Gastrocnemius medialis (tissue), 4 donors: ENCODE measurements at regions not wholly inside any gene's neighbourhood (a gene's known extent, or its start where the extent isn't known, plus 50 kb on each side); places are given as distances from the start of the nearest gene placed in this dataset.

Experiments used
- CTCF ChIP-seq, 5 experiments: fragments of 450-650 bp in 3 of 5; fragments of 200-600 bp in 2 of 5; sonication (generic) in 2 of 5; IDR thresholded peaks in 4 of 5; conservative IDR thresholded peaks in 1 of 5; 1 replicate in 4 of 5; 2 replicates in 1 of 5; pipeline ENCODE4 v1.5.1; 2016 to 2019; ENCODE audit warnings: antibody characterized with exemption in 5 of 5, mild to moderate bottlenecking in 3 of 5, moderate library complexity in 3 of 5
- POLR2A ChIP-seq, 2 donors: fragments of 450-650 bp; IDR thresholded peaks; one replicate each; pipeline ENCODE4 v1.6.1; 2017; ENCODE audit warnings: antibody characterized with exemption in 2 of 2, mild to moderate bottlenecking in 2 of 2, moderate library complexity in 2 of 2

- TF ChIP-seq CTCF (IDR thresholded peaks at IDR 0.05 in 4 of 5, conservative IDR thresholded peaks at IDR 0.05 in 1 of 5) = no peak
- TF ChIP-seq POLR2A (IDR thresholded peaks at IDR 0.05) = no peak
Observed at GRCh38 chr1:168825129-168825528, 96.1 kb upstream of the DPT start.
